ES-I3 (cell line): ENCODE measurements at regions not wholly inside any gene's neighbourhood (a gene's known extent, or its start where the extent isn't known, plus 50 kb on each side); places are given as distances from the start of the nearest gene placed in this dataset.
"Not testable (repeated sequence)": the region's sequence is repeated elsewhere in the genome, so short reads cannot be mapped to it uniquely, and the experiment has no call there.

Source experiments
- H3K36me3 ChIP-seq: 2 replicates; pipeline ENCODE4 v1.6.1; 2013; ENCODE audit warnings: mild to moderate bottlenecking, low read length, control low read depth, moderate library complexity; ENCODE audit not compliant: insufficient read depth
- H3K4me1 ChIP-seq: 2 replicates; pipeline ENCODE4 v1.6.1; 2013; ENCODE audit warnings: mild to moderate bottlenecking, control low read depth, low read length; ENCODE audit not compliant: insufficient read depth
- H3K9ac ChIP-seq: 2 replicates; pipeline ENCODE4 v1.6.1; 2013; ENCODE audit warnings: low read depth, mild to moderate bottlenecking, low read length, moderate library complexity
- H3K9me3 ChIP-seq: 2 replicates; pipeline ENCODE4 v1.6.1; 2013; ENCODE audit warnings: mild to moderate bottlenecking, low read length, moderate library complexity; ENCODE audit not compliant: control insufficient read depth, insufficient read depth

GRCh38 chr1:30011970-30012369, 711.4 kb downstream of the MATN1 start:
- H3K9ac ChIP-seq: no peak overlapping the region
- peaks cover 3% of the 10 kb centered on the region; the same call in 1 of the 2 replicates for H3K4me1 ChIP-seq
- H3K9me3 ChIP-seq: peaks cover 9% of the 10 kb centered on the region; the same call in 1 of the 2 replicates
- H3K36me3 ChIP-seq: no peaks in the 10 kb centered on the region

GRCh38 chr1:30010506-30011106, 712.8 kb downstream of the MATN1 start:
- Histone ChIP-seq H3K9ac (no peak overlapping the region), H3K9me3 (peaks cover 9% of the 10 kb centered on the region; the same call in 1 of the 2 replicates), H3K4me1 (peaks cover 14% of the 10 kb centered on the region), H3K36me3 (no peaks in the 10 kb centered on the region)

GRCh38 chr1:30009720-30010119, 713.7 kb downstream of the MATN1 start:
- Histone ChIP-seq H3K9ac (no peak overlapping the region), H3K36me3 (no peaks in the 10 kb centered on the region), H3K4me1 (peaks cover 14% of the 10 kb centered on the region), H3K9me3 (peaks cover 9% of the 10 kb centered on the region; the same call in 1 of the 2 replicates)

- no peaks in the 10 kb centered on the region for H3K36me3 ChIP-seq
- peaks cover 14% of the 10 kb centered on the region for H3K4me1 ChIP-seq
- peaks cover 9% of the 10 kb centered on the region; the same call in 1 of the 2 replicates for H3K9me3 ChIP-seq
- no peak overlapping the region for H3K9ac ChIP-seq
Measured at GRCh38 chr1:30008998-30009657, 714.3 kb downstream of the MATN1 start.

- H3K9me3 ChIP-seq: peaks cover 9% of the 10 kb centered on the region; the same call in 1 of the 2 replicates
- H3K4me1 ChIP-seq: peaks cover 14% of the 10 kb centered on the region
- no peak overlapping the region for H3K9ac ChIP-seq
- no peaks in the 10 kb centered on the region for H3K36me3 ChIP-seq
Measured at GRCh38 chr1:30008372-30008997, 714.9 kb downstream of the MATN1 start.

GRCh38 chr1:30005972-30006619, 717.3 kb downstream of the MATN1 start:
- H3K36me3 ChIP-seq: no peaks in the 10 kb centered on the region
- peaks cover 29% of the 10 kb centered on the region for H3K4me1 ChIP-seq
- H3K9me3 ChIP-seq: peaks cover 9% of the 10 kb centered on the region; the same call in 1 of the 2 replicates
- H3K9ac ChIP-seq: no peak overlapping the region

- no peaks in the 10 kb centered on the region for H3K9me3 ChIP-seq
- no peak overlapping the region for H3K9ac ChIP-seq
- peaks cover 25% of the 10 kb centered on the region for H3K4me1 ChIP-seq
- H3K36me3 ChIP-seq: no peaks in the 10 kb centered on the region
Measured at GRCh38 chr1:30001732-30002039, 721.7 kb downstream of the MATN1 start.

- Histone ChIP-seq H3K4me1 (peaks cover 20% of the 10 kb centered on the region), H3K9me3 (no peaks in the 10 kb centered on the region), H3K9ac (no peak overlapping the region), H3K36me3 (no peaks in the 10 kb centered on the region)
Measured at GRCh38 chr1:30001011-30001731, 722.2 kb downstream of the MATN1 start.

GRCh38 chr1:30000266-30000665, 723.1 kb downstream of the MATN1 start:
- no peaks in the 10 kb centered on the region for H3K36me3 ChIP-seq
- H3K9me3 ChIP-seq: no peaks in the 10 kb centered on the region
- no peak overlapping the region for H3K9ac ChIP-seq
- H3K4me1 ChIP-seq: peaks cover 14% of the 10 kb centered on the region

GRCh38 chr1:29999595-29999994, 723.8 kb downstream of the MATN1 start:
- no peak overlapping the region for H3K9ac ChIP-seq
- no peaks in the 10 kb centered on the region for H3K9me3 ChIP-seq
- peaks cover 14% of the 10 kb centered on the region for H3K4me1 ChIP-seq
- no peaks in the 10 kb centered on the region for H3K36me3 ChIP-seq

- Histone ChIP-seq H3K4me1 (peaks cover 14% of the 10 kb centered on the region), H3K9ac (no peak overlapping the region), H3K36me3 (no peaks in the 10 kb centered on the region), H3K9me3 (peaks cover 5% of the 10 kb centered on the region; the same call in 1 of the 2 replicates)
Measured at GRCh38 chr1:29998686-29999085, 724.7 kb downstream of the MATN1 start.

GRCh38 chr1:29997818-29998217, 725.6 kb downstream of the MATN1 start:
- not testable (repeated sequence) for H3K36me3 ChIP-seq, H3K9me3 ChIP-seq, H3K9ac ChIP-seq, H3K4me1 ChIP-seq

GRCh38 chr1:29993950-29994349, 729.4 kb downstream of the MATN1 start:
- Histone ChIP-seq H3K9ac (no peak overlapping the region), H3K4me1 (peaks cover 5% of the 10 kb centered on the region; the same call in 1 of the 2 replicates), H3K36me3 (no peaks in the 10 kb centered on the region), H3K9me3 (peaks cover 8% of the 10 kb centered on the region)

- peaks cover 8% of the 10 kb centered on the region for H3K9me3 ChIP-seq
- H3K36me3 ChIP-seq: no peaks in the 10 kb centered on the region
- no peak overlapping the region for H3K9ac ChIP-seq
- H3K4me1 ChIP-seq: peaks cover 7% of the 10 kb centered on the region; the same call in 1 of the 2 replicates
Measured at GRCh38 chr1:29991815-29992214, 731.6 kb downstream of the MATN1 start.
